Superior temporal gyrus (tissue), 1 donor: ENCODE measurements at regions not wholly inside any gene's neighbourhood (a gene's known extent, or its start where the extent isn't known, plus 50 kb on each side); places are given as distances from the start of the nearest gene placed in this dataset.
A peak's percentile ranks its signal among the peaks of the same experiment; 100 is the strongest.
"Not testable (repeated sequence)": the region's sequence is repeated elsewhere in the genome, so short reads cannot be mapped to it uniquely, and the experiment has no call there.

Experiments used
- DNase-seq: peaks from one replicate; pipeline ENCODE4 v3.0.0-alpha.2; 2016; ENCODE audit errors: extremely low spot score

DNA sequence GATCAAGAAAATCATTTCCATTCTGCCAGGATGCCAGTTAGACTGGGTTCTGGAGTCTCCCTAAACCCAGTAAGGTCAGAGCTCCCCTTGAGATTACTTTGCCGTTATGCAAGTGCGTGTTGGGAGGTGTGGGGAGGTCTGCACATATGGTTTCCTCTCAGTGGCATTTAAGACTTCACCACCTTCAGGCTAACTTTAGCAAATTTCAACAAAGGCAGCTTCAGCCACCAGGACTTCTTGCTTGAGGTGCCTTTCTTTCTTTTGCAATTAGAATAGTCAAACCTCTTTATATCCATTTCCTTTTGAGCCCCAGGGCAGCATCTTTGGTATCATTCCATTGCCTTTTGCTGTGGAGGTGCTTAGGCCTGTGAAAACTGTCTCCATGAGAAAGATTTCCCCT lies 117.2 kb upstream of the CCND2 start:
- no peak for DNase-seq

DNA sequence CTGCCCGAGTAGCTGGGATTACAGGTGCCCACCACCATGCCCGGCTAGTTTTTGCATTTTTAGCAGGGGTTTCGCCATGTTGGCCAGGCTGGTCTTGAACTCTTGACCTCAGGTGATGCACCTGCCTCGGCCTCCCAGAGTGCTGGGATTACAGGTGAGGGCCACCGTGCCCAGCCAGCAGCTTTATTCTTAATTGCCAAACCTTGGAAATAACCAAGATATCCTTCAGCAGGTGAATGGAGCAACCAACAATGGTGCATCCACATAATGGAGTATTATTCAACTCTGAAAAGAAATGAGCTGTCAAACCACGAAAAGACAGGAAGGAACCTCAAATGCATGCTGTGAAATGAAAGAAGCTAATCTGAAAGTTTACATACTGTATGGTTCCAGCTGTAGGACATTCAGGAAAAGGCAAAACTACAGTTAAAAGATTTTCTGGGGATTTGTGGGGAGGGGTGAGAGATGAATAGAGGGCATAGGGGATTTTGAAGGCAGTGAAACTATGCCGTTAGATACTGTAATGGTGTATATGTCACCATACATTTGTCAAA lies 118.8 kb upstream of the CCND2 start:
- no peak for DNase-seq

DNA sequence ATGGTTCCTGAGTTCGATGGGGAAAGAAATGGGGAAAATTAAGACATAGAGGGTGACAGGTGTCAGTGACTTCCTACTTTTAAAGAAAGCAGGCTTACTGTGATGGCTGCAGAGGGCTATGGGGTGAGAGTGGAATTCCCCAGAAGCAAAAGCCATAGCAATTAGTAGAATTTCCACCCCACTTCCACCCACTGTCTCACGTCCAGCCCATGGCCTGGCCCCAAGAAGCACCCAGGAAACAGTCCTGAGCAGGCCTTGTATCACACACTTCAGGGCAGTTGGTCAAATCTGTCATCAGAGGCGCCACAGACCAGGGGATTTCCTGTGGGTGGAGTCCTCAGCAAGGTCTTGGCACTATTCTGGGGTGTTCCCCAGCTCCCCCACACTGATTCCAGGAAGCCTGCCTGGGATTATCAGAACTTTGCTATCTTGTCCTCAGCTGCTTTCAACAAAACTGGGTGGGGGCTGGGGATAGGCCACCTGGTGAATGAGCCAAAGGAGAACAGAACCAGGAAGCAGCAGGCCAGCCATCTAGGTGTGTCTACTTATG lies 120.1 kb upstream of the CCND2 start:
- no peak for DNase-seq

DNA sequence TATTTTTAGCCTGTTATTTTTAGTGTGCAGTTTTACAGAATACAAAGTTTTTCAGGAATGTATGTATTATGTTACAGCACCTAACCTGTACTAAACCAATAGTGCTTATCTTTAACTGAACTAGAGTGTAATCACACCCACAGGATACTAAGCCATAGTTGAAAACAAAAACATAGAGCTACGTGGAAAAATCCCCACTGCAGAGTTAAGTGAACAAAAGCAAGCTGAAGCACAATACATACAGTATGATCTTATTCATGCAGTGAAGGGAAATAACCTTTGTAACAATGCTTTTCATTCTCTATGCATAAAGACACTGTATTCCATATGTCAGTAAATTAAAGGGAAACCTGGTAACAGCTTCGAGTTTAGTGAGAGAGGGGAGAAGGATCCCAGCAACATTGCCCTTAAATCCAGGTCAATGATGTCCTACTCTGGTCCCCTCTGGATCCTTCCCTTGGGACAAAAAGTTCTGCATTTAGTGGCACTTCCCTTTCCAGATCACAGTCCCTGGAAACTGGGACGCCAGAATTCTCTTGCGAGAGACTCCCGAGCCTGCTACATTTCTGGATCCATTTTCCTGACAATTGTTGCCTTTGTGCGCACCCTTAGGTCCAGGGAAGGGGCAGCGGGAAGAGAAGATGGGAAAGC lies 121.3 kb upstream of the CCND2 start:
- no peak for DNase-seq

DNA sequence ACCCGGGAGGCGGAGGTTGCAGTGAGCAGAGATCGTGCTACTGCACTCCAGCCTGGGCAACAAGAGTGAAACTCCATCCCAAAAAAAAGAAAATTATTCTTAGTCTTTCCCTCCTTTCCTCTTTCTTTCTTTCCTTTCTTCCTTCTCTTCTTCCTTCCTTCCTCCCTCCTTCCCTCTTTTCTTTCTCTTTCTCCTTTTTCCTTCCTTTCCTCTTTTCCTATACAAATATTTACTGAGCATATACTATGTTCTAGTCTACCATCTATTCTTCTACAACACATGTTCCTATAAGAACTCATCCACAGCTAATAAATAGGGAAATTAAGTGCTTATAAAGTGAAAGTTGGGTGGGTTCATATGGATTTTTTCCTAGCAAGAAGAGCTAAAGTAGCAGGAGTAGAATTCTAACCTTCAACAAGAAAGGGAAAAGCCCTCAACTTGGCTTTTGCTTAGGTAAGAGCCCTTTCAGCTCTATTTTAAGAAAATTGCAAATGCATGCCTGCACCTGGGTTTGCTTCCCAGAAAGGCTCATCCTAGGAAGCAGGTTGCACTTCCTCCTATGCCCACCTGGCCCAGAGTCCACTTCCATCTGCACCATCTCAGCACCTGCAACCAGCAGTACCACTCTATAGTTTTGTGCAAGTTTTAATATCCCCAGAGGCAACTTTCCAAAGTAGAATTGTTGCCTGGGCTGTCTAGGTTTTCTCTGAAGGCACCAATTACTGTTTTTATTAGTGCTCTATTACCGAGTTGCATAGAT lies 122.0 kb upstream of the CCND2 start:
- no peak for DNase-seq

DNA sequence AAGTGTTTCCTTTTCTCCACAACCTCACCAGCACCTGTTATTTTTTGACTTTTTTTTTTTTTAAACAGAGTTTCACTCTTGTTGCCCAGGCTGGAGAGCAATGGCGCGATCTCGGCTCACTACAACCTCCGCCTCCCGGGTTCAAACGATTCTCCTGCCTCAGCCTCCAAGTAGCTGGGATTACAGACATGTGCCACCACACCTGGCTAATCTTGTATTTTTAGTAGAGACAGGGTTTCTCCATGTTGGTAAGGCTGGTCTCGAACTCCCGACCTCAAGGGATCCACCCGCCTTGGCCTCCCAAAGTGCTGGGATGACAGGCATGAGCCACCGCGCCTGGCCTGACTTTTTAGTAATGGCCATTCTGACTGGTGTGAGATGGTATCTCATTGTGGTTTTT lies 123.2 kb upstream of the CCND2 start:
- DNase-seq, result not testable (repeated sequence)

DNA sequence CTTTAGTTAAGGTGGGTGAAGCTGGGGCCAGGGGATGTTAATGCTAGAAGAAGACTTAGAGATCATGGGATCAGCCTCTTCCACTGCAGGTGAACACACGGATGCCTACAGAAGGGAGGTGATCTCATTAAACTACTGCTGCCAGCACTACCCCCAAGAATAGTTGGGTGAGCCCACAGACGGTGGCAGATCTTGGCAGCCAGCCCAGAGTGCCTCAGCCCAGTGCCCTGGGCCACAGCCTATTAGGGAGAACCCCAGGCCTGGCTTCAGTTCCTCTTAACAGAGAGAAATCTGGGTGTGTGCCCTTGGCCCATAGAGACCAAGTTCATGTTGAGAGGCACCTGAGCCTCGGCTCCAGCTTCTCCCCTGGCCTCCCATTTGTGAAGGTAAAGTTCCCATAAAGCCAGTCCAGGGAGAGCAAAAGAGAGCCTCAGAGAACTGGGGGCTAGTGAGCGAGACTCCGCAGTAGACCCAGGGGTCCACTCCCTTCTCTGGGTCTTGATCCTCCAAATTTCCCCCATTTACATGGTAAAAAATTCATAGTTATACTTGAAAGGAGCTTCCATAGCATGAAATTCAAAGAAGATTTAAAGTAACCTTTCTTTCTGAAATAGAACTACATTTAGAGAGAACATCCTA lies 125.0 kb upstream of the CCND2 start:
- no peak for DNase-seq

DNA sequence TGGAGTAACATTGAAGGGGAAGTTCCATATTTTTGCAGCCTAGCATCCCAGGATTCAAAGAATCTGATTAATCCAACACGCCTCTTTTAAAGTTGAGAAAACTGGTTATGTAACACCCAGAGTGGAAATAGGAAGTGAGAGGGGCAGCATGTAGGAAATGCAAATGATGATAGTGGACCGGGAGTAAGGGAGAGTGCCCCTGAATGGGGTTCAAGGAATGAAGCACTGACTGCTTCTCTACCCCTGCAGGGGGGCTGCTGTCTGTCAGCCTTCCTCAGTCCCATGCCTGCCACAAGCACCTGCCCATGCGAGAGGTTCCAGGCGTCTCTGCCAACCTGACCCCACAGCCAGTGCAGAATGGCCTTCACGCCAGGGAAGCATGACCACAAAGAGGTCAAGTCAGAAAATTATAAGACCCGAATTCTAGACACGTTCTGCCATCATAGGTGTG lies 126.5 kb upstream of the CCND2 start:
- no peak for DNase-seq

DNA sequence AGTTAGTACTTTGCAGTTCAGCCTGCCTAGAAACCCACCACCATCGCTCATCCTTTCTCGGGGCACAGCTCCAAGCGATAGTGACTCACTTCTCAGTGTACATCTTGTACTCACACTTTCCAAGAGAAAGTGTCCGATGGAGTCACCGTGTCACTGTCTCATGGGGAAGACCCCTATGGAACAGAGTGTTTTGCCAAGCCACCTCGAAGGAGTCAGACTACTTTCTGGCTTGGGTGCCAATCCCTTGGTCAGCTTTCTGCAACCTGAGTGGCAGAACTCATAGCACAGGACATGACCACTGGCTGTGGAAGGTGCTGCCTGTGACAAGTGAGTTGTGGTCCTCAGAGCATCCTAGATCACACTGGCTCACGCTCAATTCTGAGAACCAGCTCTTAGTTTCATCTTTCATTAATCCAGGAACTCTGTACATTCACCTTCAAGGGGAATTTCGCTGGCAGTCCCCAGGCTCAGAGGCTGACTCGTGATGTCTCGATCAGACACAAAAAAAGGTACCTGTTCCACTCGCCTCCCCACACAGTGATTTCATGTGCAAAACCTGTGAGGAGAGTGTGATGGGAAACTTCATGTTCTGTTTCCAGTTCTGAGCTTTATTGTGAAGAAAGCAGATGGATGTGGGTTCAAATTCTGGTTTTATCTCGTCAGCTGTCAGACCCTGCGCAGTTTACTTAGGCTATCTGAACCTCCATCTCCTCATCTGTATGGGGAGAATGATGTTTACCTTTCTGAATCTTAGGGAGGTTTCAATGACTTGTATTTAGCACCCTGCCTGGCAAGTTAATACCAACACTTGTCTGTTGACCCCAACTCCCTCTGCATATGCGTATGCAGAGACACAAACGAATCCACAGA lies 127.3 kb upstream of the CCND2 start:
- no peak for DNase-seq

DNA sequence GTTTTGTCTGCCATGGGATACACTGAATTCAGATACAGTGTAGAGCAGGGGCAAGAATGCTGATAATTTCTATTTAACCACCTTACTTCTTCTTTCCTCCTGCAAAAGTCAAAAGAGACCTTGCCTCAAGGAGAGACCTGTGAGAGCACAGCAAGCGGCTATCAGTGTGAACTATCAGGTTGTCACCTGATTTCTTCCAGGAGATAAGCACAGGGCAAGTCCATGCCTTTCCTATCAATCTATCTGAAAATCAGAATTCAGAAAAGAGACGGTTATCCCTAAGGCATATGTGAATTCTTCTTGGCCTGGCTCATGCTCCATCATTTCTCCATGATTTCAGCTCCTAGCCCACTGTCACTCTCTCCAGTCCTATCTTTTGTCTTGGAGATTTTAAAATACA lies 128.9 kb upstream of the CCND2 start:
- no peak for DNase-seq

DNA sequence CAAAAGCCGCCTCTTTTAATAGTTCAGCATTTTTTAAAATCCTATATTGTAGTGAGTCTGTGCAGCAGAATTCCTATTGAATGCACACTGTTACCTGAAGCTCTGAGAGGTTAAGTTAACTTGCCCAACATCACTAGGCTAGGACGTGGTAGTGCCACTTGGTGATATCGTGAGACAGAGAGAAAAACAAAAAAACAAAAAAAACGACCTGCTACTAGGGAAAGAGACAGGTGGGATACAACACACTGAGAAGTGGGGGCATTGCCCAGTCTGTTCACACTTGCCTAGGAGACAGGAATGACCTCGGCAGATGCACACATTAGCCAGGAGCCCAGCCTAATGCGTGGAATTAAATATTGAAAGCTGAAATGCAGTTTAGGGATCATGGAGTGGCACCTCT lies 129.7 kb upstream of the CCND2 start:
- DNase-seq, result no peak

DNA sequence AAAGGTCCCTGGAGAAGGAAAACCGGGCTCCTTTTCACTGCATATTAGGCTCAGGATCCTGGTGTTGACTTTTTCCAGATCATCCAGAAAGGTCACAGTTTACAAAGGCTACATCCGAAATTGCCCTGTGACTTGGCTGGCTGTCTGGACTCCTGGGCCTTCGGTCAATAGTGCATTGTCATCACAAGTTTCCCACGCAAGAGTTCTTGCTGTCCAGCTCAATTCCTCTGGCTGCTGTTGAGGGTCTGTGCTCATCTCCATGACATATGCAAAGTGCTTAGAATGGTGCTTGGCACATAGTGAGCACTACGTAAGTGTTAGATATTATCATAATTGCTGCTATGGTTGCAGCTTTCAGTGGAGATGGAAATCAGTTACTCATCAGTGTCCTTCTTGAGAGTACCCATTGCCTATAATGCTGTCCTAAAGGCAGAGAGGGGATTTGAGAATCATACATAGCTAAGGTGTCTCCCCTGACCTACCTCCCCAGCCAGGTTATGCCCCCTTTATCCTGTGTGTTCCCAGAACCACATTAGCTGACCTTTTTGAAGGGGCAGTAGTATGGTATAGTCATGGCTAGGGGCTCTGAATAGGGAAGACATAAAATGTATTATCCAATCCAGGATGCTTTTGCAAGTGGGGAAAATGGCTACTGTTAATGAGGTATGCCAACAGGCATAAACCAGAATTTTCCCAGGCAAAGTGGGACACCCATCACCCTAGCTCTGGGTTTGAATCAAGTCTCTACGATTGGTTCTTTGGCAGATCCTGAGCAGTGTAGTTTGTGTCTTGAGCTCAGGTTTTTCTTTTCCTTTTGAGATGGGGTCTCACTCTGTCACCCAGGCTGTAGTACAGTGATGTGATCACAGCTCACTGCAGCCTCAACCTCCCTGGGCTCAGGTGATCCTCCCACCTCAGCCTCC lies 132.0 kb upstream of the CCND2 start:
- DNase-seq, result peak; percentile 21

DNA sequence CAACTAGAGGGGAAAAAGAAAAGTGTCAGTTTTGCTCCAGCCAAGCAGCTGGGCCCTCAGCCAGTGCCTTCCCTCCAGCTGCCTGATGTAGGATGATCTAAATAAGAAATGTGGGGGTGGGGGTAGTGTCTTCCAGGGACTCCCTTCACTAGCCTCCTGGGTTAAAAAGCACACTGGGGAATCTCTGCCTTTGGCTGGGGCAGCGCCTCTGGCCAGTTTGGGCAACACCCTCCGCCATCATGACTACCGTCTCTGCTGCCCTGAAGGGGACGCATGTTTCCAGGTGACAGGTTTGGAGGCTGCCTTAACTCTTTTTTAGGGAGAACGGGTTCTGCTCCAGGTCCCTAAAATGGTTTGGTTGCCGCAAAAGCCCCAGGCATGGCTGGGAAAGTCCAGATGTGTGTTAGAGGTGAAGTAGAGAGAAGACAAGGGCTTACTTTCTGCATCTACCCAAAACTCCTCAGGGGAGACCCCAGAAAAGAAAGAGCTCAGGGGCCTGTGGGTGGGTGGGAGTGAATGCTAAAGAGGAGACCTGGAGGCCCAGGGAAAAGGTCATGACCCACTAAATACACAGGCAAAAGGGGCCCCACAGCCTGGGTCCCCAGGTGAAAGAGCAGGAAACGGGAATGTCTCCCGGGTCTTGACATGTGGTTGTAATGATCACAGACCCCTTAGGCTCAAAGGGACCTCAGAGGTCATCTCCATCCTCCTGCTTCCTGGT lies 132.8 kb upstream of the CCND2 start:
- no peak for DNase-seq

DNA sequence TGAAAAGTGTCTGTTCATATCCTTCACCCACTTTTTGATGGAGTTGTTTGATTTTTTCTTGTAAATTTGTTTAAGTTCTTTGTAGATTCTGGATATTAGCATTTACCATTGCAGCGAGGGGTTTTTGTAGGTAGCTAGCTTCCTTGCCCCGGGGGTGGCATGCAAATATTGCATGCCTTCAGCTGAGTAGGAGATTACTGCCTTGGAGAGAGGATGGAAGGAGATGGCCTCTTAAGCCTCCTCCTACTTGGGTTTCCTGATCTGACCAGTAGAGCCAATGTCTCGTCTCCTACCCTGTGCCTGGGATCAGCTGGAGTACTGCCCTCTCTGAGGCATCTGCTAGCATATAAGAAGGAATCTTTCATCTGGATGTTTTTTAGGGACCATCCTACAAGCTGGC lies 134.4 kb upstream of the CCND2 start:
- DNase-seq, result no peak

DNA sequence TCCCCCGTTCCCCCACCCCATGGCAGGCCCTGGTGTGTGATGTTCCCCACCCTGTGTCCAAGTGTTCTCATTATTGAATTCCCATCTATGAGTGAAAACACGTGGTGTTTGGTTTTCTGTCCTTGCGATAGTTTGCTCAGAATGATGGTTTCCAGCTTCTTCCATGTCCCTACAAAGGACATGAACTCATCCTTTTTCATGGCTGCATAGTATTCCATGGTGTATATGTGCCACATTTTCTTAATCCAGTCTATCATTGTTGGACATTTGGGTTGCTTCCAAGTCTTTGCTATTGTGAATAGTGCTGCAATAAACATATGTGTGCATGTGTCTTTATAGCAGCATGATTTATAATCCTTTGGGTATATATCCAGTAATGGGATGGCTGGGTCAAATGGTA lies 135.0 kb upstream of the CCND2 start:
- not testable (repeated sequence) for DNase-seq

DNA sequence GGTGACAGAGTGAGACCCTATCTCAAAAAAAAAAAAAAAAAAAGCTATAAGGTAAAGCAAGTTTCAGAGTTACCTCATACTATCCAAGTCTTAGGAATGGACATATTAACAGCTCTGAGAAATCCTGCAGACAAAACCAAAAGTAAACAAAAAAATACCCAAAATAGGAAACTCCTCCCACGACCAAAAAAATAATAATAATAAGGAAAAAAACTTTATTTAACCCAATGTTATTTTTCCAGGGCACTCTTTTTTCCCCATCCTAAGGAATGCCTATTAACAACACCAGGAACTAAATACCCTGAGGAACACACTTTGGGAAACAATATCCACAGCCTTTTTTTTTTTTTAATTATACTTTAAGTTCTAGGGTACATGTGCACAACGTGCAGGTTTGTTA lies 135.5 kb upstream of the CCND2 start:
- DNase-seq, result no peak

DNA sequence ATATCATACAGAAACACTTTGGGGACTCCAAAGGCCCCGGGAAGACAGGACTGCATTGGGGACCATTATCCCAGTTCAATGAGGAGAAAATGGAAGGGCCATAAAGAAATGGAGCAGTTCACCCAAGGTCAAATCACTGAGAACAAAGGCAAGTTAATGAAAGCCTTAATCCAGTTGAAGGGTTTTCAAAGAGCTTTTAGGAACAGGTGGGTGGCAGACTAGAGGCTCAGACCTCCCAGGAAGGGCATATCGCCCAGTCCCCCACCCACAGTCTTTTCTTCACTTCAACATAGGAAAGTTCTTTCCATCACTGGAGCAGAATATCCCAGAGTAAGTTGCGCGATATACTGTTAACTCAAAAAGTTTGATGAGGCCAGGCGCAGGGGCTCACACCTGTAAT lies 136.1 kb upstream of the CCND2 start:
- DNase-seq, result no peak

DNA sequence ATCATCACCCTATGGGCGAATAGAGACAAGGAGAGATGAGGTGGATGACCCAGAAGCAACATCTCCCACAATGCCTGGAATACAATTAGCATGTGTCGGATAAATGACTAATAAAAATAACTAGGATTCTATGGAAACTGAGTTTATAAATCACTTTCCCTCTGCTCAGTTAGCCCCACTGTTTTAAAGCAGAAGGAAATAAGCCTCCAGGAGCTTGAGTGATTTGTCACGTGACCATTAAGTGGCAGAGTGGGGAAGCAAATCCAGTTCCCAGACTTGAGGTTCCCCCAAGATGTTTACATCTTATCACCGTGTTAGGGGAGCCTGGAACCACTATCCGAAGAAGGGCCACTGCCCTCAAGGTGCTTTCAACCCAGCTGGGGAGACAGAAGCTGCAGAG lies 136.5 kb upstream of the CCND2 start:
- no peak for DNase-seq

DNA sequence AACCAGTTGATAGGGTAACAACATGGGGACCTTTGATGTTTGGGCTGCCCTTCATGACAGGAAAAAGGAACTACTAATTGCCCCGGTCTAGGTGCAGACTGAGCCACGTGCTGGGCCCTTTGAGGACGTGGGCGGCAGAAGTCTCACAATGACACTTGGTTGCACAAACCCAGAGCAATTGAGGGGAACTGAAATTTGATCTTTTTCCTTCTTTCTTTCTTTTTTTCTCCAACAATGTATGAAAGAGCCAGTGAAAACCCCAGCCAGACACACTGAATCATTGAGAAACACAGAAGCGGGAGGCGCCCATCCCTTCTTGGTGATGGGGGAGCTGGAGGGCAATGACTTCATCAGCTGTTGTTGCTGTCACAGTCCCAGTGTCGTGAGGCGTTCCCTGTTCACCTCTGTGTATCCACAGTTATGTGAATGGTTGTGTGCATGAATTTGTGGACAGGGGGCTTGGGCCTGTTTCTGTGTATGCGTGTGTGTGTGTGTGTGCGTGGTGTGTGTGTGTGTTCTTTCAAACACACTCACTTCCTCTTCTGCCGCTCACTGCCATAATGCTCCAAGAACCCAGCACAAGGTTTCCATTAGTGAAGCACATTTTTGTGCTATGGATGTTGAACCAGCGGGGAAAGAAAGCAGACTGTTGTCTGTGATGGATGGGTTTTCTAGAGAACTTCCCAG lies 137.5 kb upstream of the CCND2 start:
- no peak for DNase-seq
